HepG2 (cell line): ENCODE measurements at regions not wholly inside any gene's neighbourhood (a gene's known extent, or its start where the extent isn't known, plus 50 kb on each side); places are given as distances from the start of the nearest gene placed in this dataset.
A peak's percentile ranks its signal among the peaks of the same experiment; 100 is the strongest.

Experiments used
- CHCHD3 ChIP-seq: sonication (generic); formaldehyde crosslinking; IDR thresholded peaks from 2 replicates; pipeline ENCODE4 v1.8.0; 2022; ENCODE audit warnings: mild to moderate bottlenecking, missing genetic modification reagents, moderate library complexity
- CREB1 ChIP-seq, 2 experiments: fragments of 450-650 bp in 1 of 2; IDR thresholded peaks; 2 replicates each; pipeline ENCODE4 v1.6.1; 2016 to 2017; ENCODE audit warnings: control low read depth in 1 of 2, mild to moderate bottlenecking in 1 of 2, missing compliant biosample characterization in 1 of 2, missing genetic modification characterization in 1 of 2
- ELF1 ChIP-seq: sonication (generic); formaldehyde crosslinking; IDR thresholded peaks from 2 replicates; pipeline ENCODE4 v1.4.0; 2020; ENCODE audit warnings: missing genetic modification reagents
- FOXC1 ChIP-seq: sonication (generic); formaldehyde crosslinking; IDR thresholded peaks from 2 replicates; pipeline ENCODE4 v1.8.0; 2022; ENCODE audit warnings: mild to moderate bottlenecking, missing genetic modification reagents, borderline replicate concordance
- IRF2 ChIP-seq: IDR thresholded peaks from 2 replicates; pipeline ENCODE4 v1.6.1; 2018; ENCODE audit warnings: missing genetic modification reagents, missing compliant biosample characterization
- KDM6A ChIP-seq: IDR thresholded peaks from 2 replicates; pipeline ENCODE4 v1.6.1; 2016; ENCODE audit warnings: low read depth
- NFE2L1 ChIP-seq: sonication (generic); formaldehyde crosslinking; IDR thresholded peaks from 2 replicates; pipeline ENCODE4 v1.4.0; 2020; ENCODE audit warnings: missing genetic modification reagents, mild to moderate bottlenecking, borderline replicate concordance
- SNRNP70 ChIP-seq: fragments of 200-400 bp; formaldehyde crosslinking; IDR thresholded peaks from 2 replicates; pipeline ENCODE4 v1.6.1; 2017; ENCODE audit warnings: mild to moderate bottlenecking, low read depth, low read length, moderate library complexity
- TBP ChIP-seq: sonication (generic); formaldehyde crosslinking; IDR thresholded peaks from 2 replicates; pipeline ENCODE4 v1.5.0; 2020; ENCODE audit warnings: missing genetic modification reagents
- TMF1 ChIP-seq: sonication (generic); formaldehyde crosslinking; IDR thresholded peaks from 2 replicates; pipeline ENCODE4 v1.8.1; 2022; ENCODE audit warnings: low read depth, missing genetic modification reagents
- UBTF ChIP-seq: sonication (generic); formaldehyde crosslinking; IDR thresholded peaks from 2 replicates; pipeline ENCODE4 v1.4.0; 2020; ENCODE audit warnings: mild to moderate bottlenecking, missing genetic modification reagents
- ZNF552 ChIP-seq: sonication (generic); formaldehyde crosslinking; IDR thresholded peaks from 2 replicates; pipeline ENCODE4 v1.9.0; 2022; ENCODE audit warnings: missing genetic modification reagents, mild to moderate bottlenecking, borderline replicate concordance
- ZNF891 ChIP-seq: sonication (generic); formaldehyde crosslinking; IDR thresholded peaks from 2 replicates; pipeline ENCODE4 v1.5.0; 2020; ENCODE audit warnings: mild to moderate bottlenecking, missing genetic modification reagents
- TF ChIP-seq, protein P1 (sequence below): sonication (generic); formaldehyde crosslinking; IDR thresholded peaks from 2 replicates; pipeline ENCODE4 v1.5.1; 2020; ENCODE audit warnings: missing genetic modification reagents, mild to moderate bottlenecking, borderline replicate concordance
- TF ChIP-seq, protein P2 (sequence below): sonication (generic); formaldehyde crosslinking; IDR thresholded peaks from 2 replicates; pipeline ENCODE4 v1.8.1; 2023; ENCODE audit warnings: mild to moderate bottlenecking, missing genetic modification reagents
- TF ChIP-seq, protein P3 (sequence below): sonication (generic); formaldehyde crosslinking; IDR thresholded peaks from 2 replicates; pipeline ENCODE4 v1.5.0; 2020; ENCODE audit warnings: missing genetic modification reagents, mild to moderate bottlenecking, borderline replicate concordance
- TF ChIP-seq, protein P4 (sequence below), 2 experiments: sonication (generic) in 1 of 2; formaldehyde crosslinking in 1 of 2; IDR thresholded peaks; 2 replicates each; pipeline versions ENCODE4 v1.5.1 to v1.6.1; 2011 to 2020; ENCODE audit warnings: borderline replicate concordance in 1 of 2, low read depth in 1 of 2, low read length in 1 of 2, mild to moderate bottlenecking in 1 of 2, missing genetic modification reagents in 1 of 2, moderate library complexity in 1 of 2
- TF ChIP-seq, protein P5 (sequence below): sonication (generic); formaldehyde crosslinking; IDR thresholded peaks from 2 replicates; pipeline ENCODE4 v1.5.0; 2020; ENCODE audit warnings: missing genetic modification reagents

DNA sequence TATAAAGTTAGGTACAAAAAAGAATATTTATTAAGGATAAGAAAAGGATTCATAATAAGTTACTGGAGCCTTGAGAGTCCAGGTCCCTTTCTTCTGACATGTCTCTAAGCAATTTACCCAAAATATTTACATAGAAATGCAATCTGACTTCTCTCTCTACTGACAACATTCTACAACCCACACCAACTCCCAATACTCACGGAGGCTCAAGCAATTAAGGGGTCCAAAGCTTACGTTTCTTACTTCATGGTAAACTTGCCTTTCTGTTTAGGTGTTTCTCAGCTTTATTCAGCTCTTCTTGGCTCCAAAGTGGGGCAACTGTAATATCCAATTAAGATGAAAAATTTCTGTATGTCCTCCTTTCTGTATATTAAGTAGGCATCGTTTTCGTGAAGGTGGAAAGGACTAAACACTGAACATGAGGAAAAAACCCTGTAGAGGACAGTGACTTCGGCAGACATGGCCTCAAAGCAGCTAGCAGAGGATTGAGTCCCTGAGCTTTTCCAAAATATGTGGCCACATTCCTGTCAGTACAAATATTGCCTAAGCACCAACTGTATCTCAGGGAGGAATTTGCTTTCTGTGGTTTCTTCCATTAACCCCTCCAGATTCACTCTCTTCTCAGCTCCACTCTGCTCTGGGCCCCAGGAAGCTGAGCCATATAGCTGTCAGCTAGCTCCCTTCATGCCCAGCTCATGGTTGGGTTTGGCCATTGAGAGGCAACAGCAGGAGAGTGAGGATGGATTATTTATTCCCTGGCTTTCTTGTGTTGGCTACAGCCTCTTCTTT, 67.9 kb upstream of the GLS start (continued):
- TF ChIP-seq, protein P1, sequence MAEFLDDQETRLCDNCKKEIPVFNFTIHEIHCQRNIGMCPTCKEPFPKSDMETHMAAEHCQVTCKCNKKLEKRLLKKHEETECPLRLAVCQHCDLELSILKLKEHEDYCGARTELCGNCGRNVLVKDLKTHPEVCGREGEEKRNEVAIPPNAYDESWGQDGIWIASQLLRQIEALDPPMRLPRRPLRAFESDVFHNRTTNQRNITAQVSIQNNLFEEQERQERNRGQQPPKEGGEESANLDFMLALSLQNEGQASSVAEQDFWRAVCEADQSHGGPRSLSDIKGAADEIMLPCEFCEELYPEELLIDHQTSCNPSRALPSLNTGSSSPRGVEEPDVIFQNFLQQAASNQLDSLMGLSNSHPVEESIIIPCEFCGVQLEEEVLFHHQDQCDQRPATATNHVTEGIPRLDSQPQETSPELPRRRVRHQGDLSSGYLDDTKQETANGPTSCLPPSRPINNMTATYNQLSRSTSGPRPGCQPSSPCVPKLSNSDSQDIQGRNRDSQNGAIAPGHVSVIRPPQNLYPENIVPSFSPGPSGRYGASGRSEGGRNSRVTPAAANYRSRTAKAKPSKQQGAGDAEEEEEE (CRISPR knock-in tag): no peak
- TF ChIP-seq, protein P2, sequence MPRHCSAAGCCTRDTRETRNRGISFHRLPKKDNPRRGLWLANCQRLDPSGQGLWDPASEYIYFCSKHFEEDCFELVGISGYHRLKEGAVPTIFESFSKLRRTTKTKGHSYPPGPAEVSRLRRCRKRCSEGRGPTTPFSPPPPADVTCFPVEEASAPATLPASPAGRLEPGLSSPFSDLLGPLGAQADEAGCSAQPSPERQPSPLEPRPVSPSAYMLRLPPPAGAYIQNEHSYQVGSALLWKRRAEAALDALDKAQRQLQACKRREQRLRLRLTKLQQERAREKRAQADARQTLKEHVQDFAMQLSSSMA: no peak
- no peak for TF ChIP-seq TMF1 (CRISPR knock-in tag)
- TF ChIP-seq, protein P3, sequence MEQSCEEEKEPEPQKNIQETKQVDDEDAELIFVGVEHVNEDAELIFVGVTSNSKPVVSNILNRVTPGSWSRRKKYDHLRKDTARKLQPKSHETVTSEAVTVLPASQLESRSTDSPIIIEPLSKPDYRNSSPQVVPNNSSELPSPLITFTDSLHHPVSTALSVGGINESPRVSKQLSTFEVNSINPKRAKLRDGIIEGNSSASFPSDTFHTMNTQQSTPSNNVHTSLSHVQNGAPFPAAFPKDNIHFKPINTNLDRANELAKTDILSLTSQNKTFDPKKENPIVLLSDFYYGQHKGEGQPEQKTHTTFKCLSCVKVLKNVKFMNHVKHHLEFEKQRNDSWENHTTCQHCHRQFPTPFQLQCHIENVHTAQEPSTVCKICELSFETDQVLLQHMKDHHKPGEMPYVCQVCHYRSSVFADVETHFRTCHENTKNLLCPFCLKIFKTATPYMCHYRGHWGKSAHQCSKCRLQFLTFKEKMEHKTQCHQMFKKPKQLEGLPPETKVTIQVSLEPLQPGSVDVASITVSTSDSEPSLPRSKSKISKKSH: no peak
- no peak for TF ChIP-seq SNRNP70
- TF ChIP-seq, protein P4, sequence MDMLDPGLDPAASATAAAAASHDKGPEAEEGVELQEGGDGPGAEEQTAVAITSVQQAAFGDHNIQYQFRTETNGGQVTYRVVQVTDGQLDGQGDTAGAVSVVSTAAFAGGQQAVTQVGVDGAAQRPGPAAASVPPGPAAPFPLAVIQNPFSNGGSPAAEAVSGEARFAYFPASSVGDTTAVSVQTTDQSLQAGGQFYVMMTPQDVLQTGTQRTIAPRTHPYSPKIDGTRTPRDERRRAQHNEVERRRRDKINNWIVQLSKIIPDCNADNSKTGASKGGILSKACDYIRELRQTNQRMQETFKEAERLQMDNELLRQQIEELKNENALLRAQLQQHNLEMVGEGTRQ (IDR thresholded peaks at IDR 0.05; ENCODE audit: low read depth, low read length): no peak
- TF ChIP-seq, protein P4 (CRISPR knock-in tag; IDR thresholded peaks at IDR 0.05; ENCODE audit: borderline replicate concordance): no peak
- TF ChIP-seq CREB1 (IDR thresholded peaks at IDR 0.05): no peak
- no peak for TF ChIP-seq CREB1 (CRISPR knock-in tag; IDR thresholded peaks at IDR 0.05)
- TF ChIP-seq ELF1 (CRISPR knock-in tag): 0 out of 2 replicates have a peak, but pooled peaks have one; percentile 19
- TF ChIP-seq, protein P5, sequence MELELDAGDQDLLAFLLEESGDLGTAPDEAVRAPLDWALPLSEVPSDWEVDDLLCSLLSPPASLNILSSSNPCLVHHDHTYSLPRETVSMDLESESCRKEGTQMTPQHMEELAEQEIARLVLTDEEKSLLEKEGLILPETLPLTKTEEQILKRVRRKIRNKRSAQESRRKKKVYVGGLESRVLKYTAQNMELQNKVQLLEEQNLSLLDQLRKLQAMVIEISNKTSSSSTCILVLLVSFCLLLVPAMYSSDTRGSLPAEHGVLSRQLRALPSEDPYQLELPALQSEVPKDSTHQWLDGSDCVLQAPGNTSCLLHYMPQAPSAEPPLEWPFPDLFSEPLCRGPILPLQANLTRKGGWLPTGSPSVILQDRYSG: no peak
- TF ChIP-seq FOXC1 (CRISPR knock-in tag): peak; percentile 42; the same call in 1 of the 2 replicates
- no peak for TF ChIP-seq CHCHD3
- no peak for TF ChIP-seq ZNF891 (CRISPR knock-in tag)
- TF ChIP-seq UBTF: peak; percentile 50; the same call in 1 of the 2 replicates
- TF ChIP-seq TBP: no peak
- TF ChIP-seq ZNF552 (CRISPR knock-in tag): no peak
- peak; percentile 46; the same call in 1 of the 2 replicates for TF ChIP-seq KDM6A (CRISPR knock-in tag)
- TF ChIP-seq NFE2L1: no peak
- TF ChIP-seq IRF2 (CRISPR knock-in tag): 0 out of 2 replicates have a peak, but pooled peaks have one; percentile 1
